Loucy (cell line): ENCODE measurements at regions not wholly inside any gene's neighbourhood (a gene's known extent, or its start where the extent isn't known, plus 50 kb on each side); places are given as distances from the start of the nearest gene placed in this dataset.

Experiments used
- H2AFZ ChIP-seq: fragments of 200-600 bp; sonication (generic); 2 replicates; pipeline ENCODE4 v1.6.0; 2016; ENCODE audit warnings: antibody characterized with exemption, mild to moderate bottlenecking, low read length, moderate library complexity
- H3F3A ChIP-seq: fragments of 200-600 bp; 2 replicates; pipeline ENCODE4 v1.6.0; 2016; ENCODE audit warnings: antibody characterized with exemption, low read depth, mild to moderate bottlenecking
- H3K27me3 ChIP-seq: fragments of 200-600 bp; sonication (generic); 2 replicates; pipeline ENCODE4 v1.6.1; 2014; ENCODE audit warnings: low read length, mild to moderate bottlenecking; ENCODE audit not compliant: insufficient read depth, poor library complexity, severe bottlenecking
- H3K36me3 ChIP-seq: fragments of 200-600 bp; sonication (generic); 2 replicates; pipeline ENCODE4 v1.6.1; 2016; ENCODE audit warnings: low read length; ENCODE audit not compliant: insufficient read depth
- H3K4me1 ChIP-seq: fragments of 200-600 bp; sonication (generic); 2 replicates; pipeline ENCODE4 v1.5.1; 2014; ENCODE audit warnings: low read length, mild to moderate bottlenecking; ENCODE audit not compliant: insufficient read depth, poor library complexity, severe bottlenecking
- H3K4me2 ChIP-seq: fragments of 200-600 bp; sonication (generic); 2 replicates; pipeline ENCODE4 v1.6.0; 2014; ENCODE audit warnings: antibody characterized with exemption, low read length, low read depth, mild to moderate bottlenecking; ENCODE audit not compliant: poor library complexity, severe bottlenecking
- H3K4me3 ChIP-seq: fragments of 200-600 bp; sonication (generic); 2 replicates; pipeline ENCODE4 v1.5.1; 2014; ENCODE audit warnings: low read length, mild to moderate bottlenecking, mixed read lengths; ENCODE audit not compliant: poor library complexity, severe bottlenecking
- H3K79me2 ChIP-seq: fragments of 200-600 bp; sonication (generic); 2 replicates; pipeline ENCODE4 v1.6.1; 2014; ENCODE audit warnings: low read length; ENCODE audit not compliant: insufficient read depth
- H3K9ac ChIP-seq: fragments of 200-600 bp; sonication (generic); 2 replicates; pipeline ENCODE4 v1.6.0; 2014; ENCODE audit warnings: mild to moderate bottlenecking, low read depth, low read length, moderate library complexity; ENCODE audit not compliant: poor library complexity, severe bottlenecking
- H3K9me2 ChIP-seq: fragments of 200-600 bp; sonication (generic); replicated peaks from 2 replicates; pipeline ENCODE4 v1.6.1; 2016; ENCODE audit warnings: low read depth, low read length, mixed read lengths
- H3K9me3 ChIP-seq: fragments of 200-600 bp; sonication (generic); 2 replicates; pipeline ENCODE4 v1.6.1; 2014; ENCODE audit warnings: mild to moderate bottlenecking, antibody characterized with exemption, low read length, low read depth; ENCODE audit not compliant: insufficient read depth
- H4K20me1 ChIP-seq: fragments of 200-600 bp; sonication (generic); 2 replicates; pipeline ENCODE4 v1.6.0; 2014; ENCODE audit warnings: antibody characterized with exemption, low read length, mild to moderate bottlenecking; ENCODE audit not compliant: insufficient read depth, poor library complexity, severe bottlenecking
- EZH2phosphoT487 ChIP-seq: fragments of 200-600 bp; IDR thresholded peaks from 2 replicates; pipeline ENCODE4 v1.6.1; 2018; ENCODE audit warnings: antibody characterized with exemption, mild to moderate bottlenecking, moderate library complexity, borderline replicate concordance
- TF ChIP-seq, protein P1 (sequence below): fragments of 200-600 bp; sonication (generic); conservative IDR thresholded peaks from 2 replicates; pipeline ENCODE4 v1.5.1; 2014; ENCODE audit warnings: mild to moderate bottlenecking, antibody characterized with exemption, low read length

DNA sequence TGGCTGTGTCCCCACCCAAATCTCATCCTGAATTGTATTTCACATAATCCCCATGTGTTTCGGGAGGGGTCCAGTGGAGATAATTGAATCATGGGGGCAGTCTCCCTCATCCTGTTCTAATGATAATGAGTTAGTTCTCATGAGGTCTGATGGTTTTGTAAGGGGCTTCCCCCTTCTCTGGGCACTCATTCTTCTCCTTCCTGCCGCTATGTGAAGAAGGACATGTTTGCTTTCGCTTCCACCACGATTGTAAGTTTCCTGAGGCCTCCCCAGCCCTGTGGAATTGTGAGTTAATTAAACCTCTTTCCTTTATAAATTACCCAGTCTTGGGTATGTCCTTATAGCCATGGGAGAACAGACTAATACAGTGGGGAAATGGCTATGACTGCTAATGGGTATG, 72.7 kb upstream of the ZNF648 start:
- Histone ChIP-seq H3K4me1 (peaks cover 31% of the 10 kb centered on the region), H3K36me3 (no peaks in the 10 kb centered on the region), H2AFZ (no peak overlapping the region), H3F3A (no peaks in the 10 kb centered on the region), H3K9ac (no peak overlapping the region), H3K9me3 (peaks cover 7% of the 10 kb centered on the region), H3K79me2 (no peaks in the 10 kb centered on the region), H3K9me2 (no peaks in the 10 kb centered on the region), H3K4me2 (no peak overlapping the region), H3K4me3 (no peak overlapping the region), H4K20me1 (no peaks in the 10 kb centered on the region), H3K27me3 (no peaks in the 10 kb centered on the region)
- TF ChIP-seq, protein P1, sequence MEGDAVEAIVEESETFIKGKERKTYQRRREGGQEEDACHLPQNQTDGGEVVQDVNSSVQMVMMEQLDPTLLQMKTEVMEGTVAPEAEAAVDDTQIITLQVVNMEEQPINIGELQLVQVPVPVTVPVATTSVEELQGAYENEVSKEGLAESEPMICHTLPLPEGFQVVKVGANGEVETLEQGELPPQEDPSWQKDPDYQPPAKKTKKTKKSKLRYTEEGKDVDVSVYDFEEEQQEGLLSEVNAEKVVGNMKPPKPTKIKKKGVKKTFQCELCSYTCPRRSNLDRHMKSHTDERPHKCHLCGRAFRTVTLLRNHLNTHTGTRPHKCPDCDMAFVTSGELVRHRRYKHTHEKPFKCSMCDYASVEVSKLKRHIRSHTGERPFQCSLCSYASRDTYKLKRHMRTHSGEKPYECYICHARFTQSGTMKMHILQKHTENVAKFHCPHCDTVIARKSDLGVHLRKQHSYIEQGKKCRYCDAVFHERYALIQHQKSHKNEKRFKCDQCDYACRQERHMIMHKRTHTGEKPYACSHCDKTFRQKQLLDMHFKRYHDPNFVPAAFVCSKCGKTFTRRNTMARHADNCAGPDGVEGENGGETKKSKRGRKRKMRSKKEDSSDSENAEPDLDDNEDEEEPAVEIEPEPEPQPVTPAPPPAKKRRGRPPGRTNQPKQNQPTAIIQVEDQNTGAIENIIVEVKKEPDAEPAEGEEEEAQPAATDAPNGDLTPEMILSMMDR, result no peak
- TF ChIP-seq EZH2phosphoT487, result no peak

DNA sequence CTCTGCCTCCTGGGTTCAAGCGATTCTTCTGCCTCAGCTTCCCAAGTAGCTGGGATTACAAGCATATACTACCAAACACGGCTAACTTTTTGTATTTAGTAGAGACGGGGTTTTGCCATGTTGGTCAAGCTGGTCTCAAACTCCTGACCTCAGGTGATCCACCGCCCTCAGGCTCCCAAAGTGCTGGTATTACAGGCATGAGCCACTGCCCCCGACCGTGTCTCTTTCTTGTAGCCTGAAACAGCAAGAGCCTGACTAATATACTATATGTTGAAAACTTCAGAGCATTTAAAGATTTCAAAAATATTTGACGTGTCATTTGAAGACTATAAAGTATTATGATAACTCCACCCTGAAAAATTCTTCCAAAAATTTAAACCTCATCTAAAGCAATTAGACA, 71.7 kb upstream of the ZNF648 start:
- Histone ChIP-seq H3K4me2 (no peak overlapping the region), H3K27me3 (no peaks in the 10 kb centered on the region), H3K9ac (no peak overlapping the region), H3K4me1 (peaks cover 31% of the 10 kb centered on the region), H2AFZ (no peak overlapping the region), H3K9me3 (peaks cover 7% of the 10 kb centered on the region), H3K79me2 (no peaks in the 10 kb centered on the region), H3K36me3 (no peaks in the 10 kb centered on the region), H3K4me3 (no peak overlapping the region), H3F3A (no peaks in the 10 kb centered on the region), H3K9me2 (no peaks in the 10 kb centered on the region), H4K20me1 (no peaks in the 10 kb centered on the region)
- TF ChIP-seq EZH2phosphoT487, result no peak
- TF ChIP-seq, protein P1, result no peak

DNA sequence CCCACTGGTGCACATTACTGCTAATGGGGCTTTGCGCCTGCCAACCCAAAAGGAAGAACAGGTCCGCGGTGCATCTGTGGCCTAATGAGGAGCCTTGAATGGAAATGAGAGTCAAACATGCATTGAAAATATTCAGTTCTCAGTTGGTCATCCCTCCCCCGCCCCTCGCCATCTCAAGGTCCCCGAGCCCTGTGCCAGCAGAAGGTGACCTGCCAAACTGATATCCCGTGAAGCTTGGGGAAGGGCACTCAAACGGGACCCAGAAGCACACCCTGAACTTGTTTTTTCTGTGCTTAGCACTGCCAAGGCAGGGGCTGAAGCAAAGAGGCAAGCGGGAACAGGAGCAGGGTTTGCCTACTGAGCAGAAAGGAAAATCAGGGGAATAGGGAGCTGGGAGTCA, 67.9 kb upstream of the ZNF648 start:
- Histone ChIP-seq H3K9me3 (peaks cover 7% of the 10 kb centered on the region; the same call in 1 of the 2 replicates), H2AFZ (no peak overlapping the region), H3K27me3 (no peaks in the 10 kb centered on the region), H3F3A (no peaks in the 10 kb centered on the region), H3K9ac (no peak overlapping the region), H3K4me2 (no peak overlapping the region), H3K4me3 (no peak overlapping the region), H3K9me2 (no peaks in the 10 kb centered on the region), H3K36me3 (no peaks in the 10 kb centered on the region), H4K20me1 (no peaks in the 10 kb centered on the region), H3K79me2 (no peaks in the 10 kb centered on the region), H3K4me1 (no peaks in the 10 kb centered on the region)
- TF ChIP-seq, protein P1, result no peak
- no peak for TF ChIP-seq EZH2phosphoT487
